ENCODE measurements at regions not wholly inside any gene's neighbourhood (a gene's known extent, or its start where the extent isn't known, plus 50 kb on each side); places are given as distances from the start of the nearest gene placed in this dataset.

DNA sequence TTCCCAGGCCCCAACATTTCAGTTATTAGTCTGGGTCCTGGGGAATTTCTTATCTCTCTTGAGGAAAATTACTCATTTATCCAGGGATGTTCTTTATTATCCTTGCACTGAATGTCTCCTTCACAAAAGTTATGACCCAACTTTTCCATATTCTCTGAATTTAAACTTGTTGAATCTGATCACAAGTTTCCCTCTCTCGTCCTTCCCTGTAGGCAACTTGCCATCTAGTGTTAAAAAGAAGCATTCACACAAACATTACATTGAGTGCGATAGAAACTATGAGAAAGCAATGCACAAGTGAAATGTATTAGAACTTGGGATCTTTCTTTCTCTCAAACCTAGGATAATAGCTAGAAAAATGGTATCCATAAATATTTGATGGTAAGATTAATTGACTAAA lies 608.4 kb downstream of the FSCB start:
- TF ChIP-seq CTCF (IDR thresholded peaks at IDR 0.05; ENCODE audit: extremely low read depth in 1 of 2, insufficient read depth in 1 of 2, low read depth in 1 of 2, low read length in 2 of 2) (no peak), POLR2A (IDR thresholded peaks at IDR 0.05; ENCODE audit: low read depth, low read length) (no peak), POLR2AphosphoS5 (IDR thresholded peaks at IDR 0.05; ENCODE audit: insufficient read depth, low read depth, low read length) (no peak), EZH2 (IDR thresholded peaks at IDR 0.05; ENCODE audit: borderline replicate concordance, low read depth, low read length, severe bottlenecking) (no peak), MYC (IDR thresholded peaks at IDR 0.05; ENCODE audit: low read depth, low read length) (no peak), FOS (IDR thresholded peaks at IDR 0.05; ENCODE audit: borderline replicate concordance, insufficient read depth, low read length) (no peak), JUN (IDR thresholded peaks at IDR 0.05; ENCODE audit: borderline replicate concordance, insufficient read depth, insufficient read length, low read depth) (no peak)

Measured in endothelial cell of umbilical vein (primary cell).